Heart left ventricle (tissue), 16 donors: ENCODE measurements at regions not wholly inside any gene's neighbourhood (a gene's known extent, or its start where the extent isn't known, plus 50 kb on each side); places are given as distances from the start of the nearest gene placed in this dataset.
A peak's percentile ranks its signal among the peaks of the same experiment; 100 is the strongest.
"Not testable (repeated sequence)": the region's sequence is repeated elsewhere in the genome, so short reads cannot be mapped to it uniquely, and the experiment has no call there.

Source experiments
- ATAC-seq, 4 donors: fragments of 200-7000 bp; cut with Tn5 transposase; one replicate each; pipeline ENCODE4 v1.9.1; 2020 to 2022; ENCODE audit warnings: moderate library complexity in 4 of 4, mild to moderate bottlenecking in 3 of 4, moderate number of reproducible peaks in 1 of 4
- DNase-seq, 5 donors: peaks; one replicate each; pipeline ENCODE4 v3.0.0-alpha.2; 2020
- H3K27ac ChIP-seq, 12 donors: fragments of 200-600 bp; sonication (generic) in 4 of 12; one replicate each; pipeline versions ENCODE4 v1.5.0 to v1.8.0; 2016 to 2022; ENCODE audit warnings: mild to moderate bottlenecking in 2 of 12
- H3K27me3 ChIP-seq, 9 donors: fragments of 200-600 bp; sonication (generic) in 2 of 9; one replicate each; pipeline versions ENCODE4 v1.5.1 to v1.8.0; 2016 to 2022; ENCODE audit warnings: mild to moderate bottlenecking in 3 of 9
- H3K36me3 ChIP-seq, 9 donors: fragments of 200-600 bp; sonication (generic) in 2 of 9; one replicate each; pipeline versions ENCODE4 v1.5.0 to v1.8.0; 2018 to 2022; ENCODE audit warnings: mild to moderate bottlenecking in 2 of 9
- H3K4me1 ChIP-seq, 12 donors: fragments of 200-600 bp; sonication (generic) in 4 of 12; one replicate each; pipeline versions ENCODE4 v1.5.0 to v1.8.0; 2016 to 2022; ENCODE audit warnings: mild to moderate bottlenecking in 3 of 12
- H3K4me3 ChIP-seq, 12 donors: fragments of 200-600 bp; sonication (generic) in 4 of 12; one replicate each; pipeline versions ENCODE4 v1.5.0 to v1.8.0; 2017 to 2022; ENCODE audit warnings: mild to moderate bottlenecking in 9 of 12, moderate library complexity in 4 of 12
- H3K9me3 ChIP-seq, 12 donors: fragments of 200-600 bp; sonication (generic) in 4 of 12; one replicate each; pipeline versions ENCODE4 v1.5.0 to v1.8.0; 2016 to 2022; ENCODE audit warnings: mild to moderate bottlenecking in 1 of 12
- CTCF ChIP-seq, 12 donors: fragments of 200-600 bp; sonication (generic) in 4 of 12; IDR thresholded peaks; one replicate each; pipeline versions ENCODE4 v1.5.0 to v1.8.0; 2018 to 2022; ENCODE audit warnings: antibody characterized with exemption in 12 of 12, mild to moderate bottlenecking in 5 of 12
- POLR2A ChIP-seq, 2 donors: fragments of 450-650 bp; IDR thresholded peaks; one replicate each; pipeline ENCODE4 v1.6.1; 2017; ENCODE audit warnings: antibody characterized with exemption in 2 of 2, mild to moderate bottlenecking in 2 of 2, moderate library complexity in 2 of 2
- WGBS, 4 donors: extraction: QIAGEN DNeasy Blood & Tissue Kit in 2 of 4; methylation state at CpG; one replicate each; pipeline versions ENCODE4 v1.1.5 to v1.1.7; 2013 to 2018; 5-methylcytosine and 5-hydroxymethylcytosine counted together
- intact Hi-C, 10 donors: fragments of 100-400 bp; cut with DNase I; formaldehyde crosslinking; loops; one replicate each; pipeline versions ENCODE4 v1.11.1 to v1.14.2; 2022
- donor health status: ischemic (EF 13 %, LVEDD 7.1; RV severe dilation, severe dysfunction).
- donor health status: healthy with polysubstance abuse.
- donor health status: DM: no; HTN: yes; CAD: no.
- donor health status: DM: no; HTN: no; CAD: no.
- donor health status: ischemic (EF 25% LVEDD 6.9; RV normal size, moderate dysfunction).
- donor health status: ischemic (EF 25% LVEDD 5.7; RV mildly dilated, moderate dysfunction).
- donor health status: healthy.
- donor health status: DM: yes; HTN: yes; CAD: no.
- donor health status: ischemic (EF 35%, LVEDD 5.7; RV mildly dilated, moderate dysfunction).
- donor health status: nonischemic (EF 11% LVEDD 7.7; RV severe dilation, severe dysfunction).
- donor health status: DM: yes; HTN: yes; CAD: no.
- donor health status: PGD.
- donor health status: ischemic (EF 29% LVEDD 5.4; RV normal size, mild dysfunction).
- donor health status: nonischemic (EF 23%, LVEDD 6.1; RV moderate dilation, normal function).

- intact Hi-C loops, result no loop called here
- Histone ChIP-seq H3K27me3 (no peaks in the 10 kb centered on the region), H3K36me3 (no peaks in the 10 kb centered on the region), H3K4me1 (no peaks in the 10 kb centered on the region), H3K4me3 (no peak overlapping the region), H3K9me3 (peaks cover 0 to 4% (median 0%) of the 10 kb centered on the region in 12 donors), H3K27ac (no peak overlapping the region)
- TF ChIP-seq POLR2A (IDR thresholded peaks at IDR 0.05) (no peak), CTCF (IDR thresholded peaks at IDR 0.05) (no peak)
- ATAC-seq, result no peak
- DNase-seq, result no peak
- 75 to 89% (median 82%) methylated on average over 3 of the region's 3 CpGs for whole genome bisulfite sequencing, 4 donors
Observed at GRCh38 chr10:34037499-34037898, 703.0 kb upstream of the NRP1 start.

GRCh38 chr10:34035241-34035790 lies 700.8 kb upstream of the NRP1 start:
- H3K4me1 ChIP-seq, result peaks cover 0 to 11% (median 3%) of the 10 kb centered on the region in 12 donors
- intact Hi-C loops, H3K4me3 ChIP-seq, H3K36me3 ChIP-seq, DNase-seq, H3K27ac ChIP-seq, H3K27me3 ChIP-seq, ATAC-seq, H3K9me3 ChIP-seq: not testable (repeated sequence)
- 96 to 100% (median 98%) methylated on average over 1 to 29 of the region's 29 CpGs for WGBS, 4 donors

GRCh38 chr10:34033078-34033477 lies 698.6 kb upstream of the NRP1 start:
- H3K27me3 ChIP-seq, result no peaks in the 10 kb centered on the region
- intact Hi-C loops, result no loop called here
- TF ChIP-seq CTCF (IDR thresholded peaks at IDR 0.05), result no peak
- no peak for TF ChIP-seq POLR2A (IDR thresholded peaks at IDR 0.05)
- ATAC-seq (no peak), DNase-seq (no peak)
- no peak overlapping the region for H3K4me3 ChIP-seq
- WGBS, 4 donors, result 92 to 96% (median 94%) methylated on average over 5 of the region's 5 CpGs
- H3K4me1 ChIP-seq, result peaks cover 0 to 11% (median 3%) of the 10 kb centered on the region in 12 donors
- H3K9me3 ChIP-seq, result peaks cover 0 to 4% (median 0%) of the 10 kb centered on the region in 12 donors
- no peaks in the 10 kb centered on the region for H3K36me3 ChIP-seq
- no peak overlapping the region for H3K27ac ChIP-seq

- TF ChIP-seq POLR2A (IDR thresholded peaks at IDR 0.05), result no peak
- no peak for TF ChIP-seq CTCF (IDR thresholded peaks at IDR 0.05)
Observed at GRCh38 chr10:34032564-34032963, 698.1 kb upstream of the NRP1 start.

GRCh38 chr10:34031400-34031799 lies 696.9 kb upstream of the NRP1 start:
- DNase-seq (peak in 3 of 5 donors; percentile 22 to 64 (median 60)), ATAC-seq (peak; percentile 35 to 91 (median 80))
- Histone ChIP-seq H3K36me3 (no peaks in the 10 kb centered on the region), H3K4me1 (peaks cover 0 to 11% (median 3%) of the 10 kb centered on the region in 12 donors), H3K27me3 (no peaks in the 10 kb centered on the region), H3K9me3 (peaks cover 0 to 4% (median 0%) of the 10 kb centered on the region in 12 donors), H3K27ac (no peak overlapping the region), H3K4me3 (no peak overlapping the region)
- TF ChIP-seq POLR2A (IDR thresholded peaks at IDR 0.05) (no peak), CTCF (IDR thresholded peaks at IDR 0.05) (no peak)
- intact Hi-C loops, result no loop called here
- WGBS, 4 donors, result 23 to 56% (median 33%) methylated on average over 3 of the region's 3 CpGs

More at GRCh38 chr10:34032564-34032963, 698.1 kb upstream of the NRP1 start:
- Histone ChIP-seq H3K27ac (no peak overlapping the region), H3K4me1 (peaks cover 0 to 11% (median 3%) of the 10 kb centered on the region in 12 donors), H3K9me3 (peaks cover 0 to 4% (median 0%) of the 10 kb centered on the region in 12 donors), H3K4me3 (no peak overlapping the region), H3K36me3 (no peaks in the 10 kb centered on the region), H3K27me3 (no peaks in the 10 kb centered on the region)
- no peak for ATAC-seq
- intact Hi-C loops, result no loop called here
- WGBS, 4 donors, result 97 to 100% (median 97%) methylated on average over 3 of the region's 3 CpGs
- DNase-seq, result no peak
